Esophagus squamous epithelium (tissue), 4 donors: ENCODE measurements at regions not wholly inside any gene's neighbourhood (a gene's known extent, or its start where the extent isn't known, plus 50 kb on each side); places are given as distances from the start of the nearest gene placed in this dataset.

ENCODE experiments used
- POLR2A ChIP-seq, 4 donors: fragments of 450-650 bp; IDR thresholded peaks; one replicate each; pipeline ENCODE4 v1.6.1; 2017; ENCODE audit warnings: antibody characterized with exemption in 4 of 4, mild to moderate bottlenecking in 4 of 4, moderate library complexity in 3 of 4
- TF ChIP-seq, protein P1 (sequence below), 6 experiments: fragments of 450-650 bp in 4 of 6; fragments of 200-600 bp in 2 of 6; sonication (generic) in 2 of 6; IDR thresholded peaks; one replicate each; pipeline ENCODE4 v1.5.1; 2016 to 2019; ENCODE audit warnings: antibody characterized with exemption in 6 of 6, mild to moderate bottlenecking in 4 of 6, moderate library complexity in 4 of 6

DNA sequence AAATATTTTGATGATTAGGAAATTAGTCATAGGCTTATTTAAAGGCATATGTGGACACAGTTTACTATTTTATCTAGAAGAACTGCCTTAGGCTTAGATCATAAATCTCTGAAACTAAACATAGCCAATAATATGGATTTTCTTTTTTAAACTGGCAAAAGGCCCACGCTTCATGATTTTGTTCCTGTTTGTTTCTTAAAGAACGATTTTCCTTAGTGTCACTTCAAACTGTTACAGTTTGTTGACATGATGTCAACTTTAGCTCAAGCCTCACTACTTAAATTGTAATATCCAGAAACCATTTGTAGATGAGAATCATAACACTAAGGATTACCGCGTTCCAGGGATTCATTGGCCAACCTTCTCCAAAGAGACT lies 322.6 kb downstream of the HHIPL2 start:
- TF ChIP-seq, protein P1, sequence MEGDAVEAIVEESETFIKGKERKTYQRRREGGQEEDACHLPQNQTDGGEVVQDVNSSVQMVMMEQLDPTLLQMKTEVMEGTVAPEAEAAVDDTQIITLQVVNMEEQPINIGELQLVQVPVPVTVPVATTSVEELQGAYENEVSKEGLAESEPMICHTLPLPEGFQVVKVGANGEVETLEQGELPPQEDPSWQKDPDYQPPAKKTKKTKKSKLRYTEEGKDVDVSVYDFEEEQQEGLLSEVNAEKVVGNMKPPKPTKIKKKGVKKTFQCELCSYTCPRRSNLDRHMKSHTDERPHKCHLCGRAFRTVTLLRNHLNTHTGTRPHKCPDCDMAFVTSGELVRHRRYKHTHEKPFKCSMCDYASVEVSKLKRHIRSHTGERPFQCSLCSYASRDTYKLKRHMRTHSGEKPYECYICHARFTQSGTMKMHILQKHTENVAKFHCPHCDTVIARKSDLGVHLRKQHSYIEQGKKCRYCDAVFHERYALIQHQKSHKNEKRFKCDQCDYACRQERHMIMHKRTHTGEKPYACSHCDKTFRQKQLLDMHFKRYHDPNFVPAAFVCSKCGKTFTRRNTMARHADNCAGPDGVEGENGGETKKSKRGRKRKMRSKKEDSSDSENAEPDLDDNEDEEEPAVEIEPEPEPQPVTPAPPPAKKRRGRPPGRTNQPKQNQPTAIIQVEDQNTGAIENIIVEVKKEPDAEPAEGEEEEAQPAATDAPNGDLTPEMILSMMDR (IDR thresholded peaks at IDR 0.05) = no peak
- no peak for TF ChIP-seq POLR2A (IDR thresholded peaks at IDR 0.05)
